ENCODE measurements at regions not wholly inside any gene's neighbourhood (a gene's known extent, or its start where the extent isn't known, plus 50 kb on each side); places are given as distances from the start of the nearest gene placed in this dataset.

DNA sequence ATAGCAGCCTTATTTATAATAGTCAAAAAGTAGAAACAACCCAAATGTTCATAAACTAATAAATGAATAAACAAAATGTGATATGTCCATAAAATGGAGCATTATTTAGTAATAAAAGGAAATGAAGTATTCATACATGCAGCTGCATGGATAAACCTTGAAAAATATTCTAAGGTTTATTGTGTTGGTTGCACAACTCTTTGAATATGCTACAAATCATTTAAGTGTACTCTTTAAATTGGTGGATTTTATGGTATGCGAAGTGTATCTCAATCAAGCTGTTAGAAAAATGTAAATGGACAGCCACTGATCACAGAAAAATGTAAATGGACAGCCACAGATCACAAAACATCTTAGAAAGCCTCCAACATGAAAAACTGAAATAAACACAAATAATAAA is 73.2 kb upstream of the SLC38A4 start (continued):
- TF ChIP-seq RELA (CRISPR knock-in tag; IDR thresholded peaks at IDR 0.05; ENCODE audit: borderline replicate concordance): no peak
- no peak for TF ChIP-seq GABPB1 (CRISPR knock-in tag; IDR thresholded peaks at IDR 0.05)
- TF ChIP-seq ZNF121 (CRISPR knock-in tag; IDR thresholded peaks at IDR 0.05): no peak

DNA sequence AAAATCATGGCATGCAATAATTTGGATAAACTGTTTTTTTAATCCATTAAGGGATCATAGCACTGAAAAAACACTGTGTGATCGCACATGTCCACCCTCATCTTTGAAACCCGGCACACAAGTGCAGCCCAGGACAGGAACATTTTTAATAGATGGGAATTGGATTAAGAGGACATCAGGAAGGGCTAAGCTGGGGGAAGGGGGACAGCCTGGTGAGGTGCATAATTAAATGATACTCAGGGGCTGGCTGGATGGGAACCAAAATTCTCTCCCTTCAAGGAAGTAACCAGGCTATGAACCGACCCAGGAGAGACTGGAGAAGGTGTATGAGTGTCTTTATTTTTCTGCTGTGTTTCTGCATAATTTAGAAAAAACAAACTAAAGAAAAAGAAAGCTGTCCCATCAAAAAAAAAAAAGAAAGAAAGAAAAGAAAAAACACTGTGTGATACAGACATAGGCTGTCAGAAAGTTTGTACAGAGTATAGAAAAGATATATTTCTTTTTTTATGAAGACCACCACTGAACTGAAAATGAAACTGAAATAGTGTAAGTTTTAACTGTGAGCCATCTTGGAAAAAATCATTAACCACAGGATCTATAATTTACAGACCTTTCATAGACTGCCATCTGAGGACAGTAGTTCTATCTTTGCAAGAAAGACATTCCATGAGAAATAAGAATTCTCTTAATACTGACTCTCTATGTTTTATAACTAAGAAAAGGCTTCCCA is 75.1 kb upstream of the SLC38A4 start:
- CTCF ChIA-PET: no interaction called here
- TF ChIP-seq GRHL2 (CRISPR knock-in tag; IDR thresholded peaks at IDR 0.05; ENCODE audit: insufficient replicate concordance, severe bottlenecking) (no peak), NFYB (CRISPR knock-in tag; conservative IDR thresholded peaks at IDR 0.05; ENCODE audit: low read depth) (no peak), MYBL2 (CRISPR knock-in tag; IDR thresholded peaks at IDR 0.05) (no peak)
- TF ChIP-seq, protein P1, sequence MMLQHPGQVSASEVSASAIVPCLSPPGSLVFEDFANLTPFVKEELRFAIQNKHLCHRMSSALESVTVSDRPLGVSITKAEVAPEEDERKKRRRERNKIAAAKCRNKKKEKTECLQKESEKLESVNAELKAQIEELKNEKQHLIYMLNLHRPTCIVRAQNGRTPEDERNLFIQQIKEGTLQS (CRISPR knock-in tag; conservative IDR thresholded peaks at IDR 0.05): no peak
- TF ChIP-seq, protein P2, sequence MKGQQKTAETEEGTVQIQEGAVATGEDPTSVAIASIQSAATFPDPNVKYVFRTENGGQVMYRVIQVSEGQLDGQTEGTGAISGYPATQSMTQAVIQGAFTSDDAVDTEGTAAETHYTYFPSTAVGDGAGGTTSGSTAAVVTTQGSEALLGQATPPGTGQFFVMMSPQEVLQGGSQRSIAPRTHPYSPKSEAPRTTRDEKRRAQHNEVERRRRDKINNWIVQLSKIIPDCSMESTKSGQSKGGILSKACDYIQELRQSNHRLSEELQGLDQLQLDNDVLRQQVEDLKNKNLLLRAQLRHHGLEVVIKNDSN (CRISPR knock-in tag; IDR thresholded peaks at IDR 0.05): no peak
- TF ChIP-seq, protein P3, sequence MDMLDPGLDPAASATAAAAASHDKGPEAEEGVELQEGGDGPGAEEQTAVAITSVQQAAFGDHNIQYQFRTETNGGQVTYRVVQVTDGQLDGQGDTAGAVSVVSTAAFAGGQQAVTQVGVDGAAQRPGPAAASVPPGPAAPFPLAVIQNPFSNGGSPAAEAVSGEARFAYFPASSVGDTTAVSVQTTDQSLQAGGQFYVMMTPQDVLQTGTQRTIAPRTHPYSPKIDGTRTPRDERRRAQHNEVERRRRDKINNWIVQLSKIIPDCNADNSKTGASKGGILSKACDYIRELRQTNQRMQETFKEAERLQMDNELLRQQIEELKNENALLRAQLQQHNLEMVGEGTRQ (CRISPR knock-in tag; IDR thresholded peaks at IDR 0.05): no peak
- H3K9me3 Mint-ChIP-seq: peaks cover 10% of the 10 kb centered on the region
- no peak overlapping the region for H3K4me3 Mint-ChIP-seq
- H3K27ac Mint-ChIP-seq: no peak overlapping the region
- ATAC-seq: no peak
- no peaks in the 10 kb centered on the region for H3K27me3 Mint-ChIP-seq (ENCODE audit: low read depth)
- H3K36me3 Mint-ChIP-seq: no peaks in the 10 kb centered on the region
- POLR2A ChIA-PET: no interaction called here
- DNase-seq (ENCODE audit: low spot score): no peak
- H3K4me1 Mint-ChIP-seq: no peaks in the 10 kb centered on the region; the same call in 1 of the 2 replicates

DNA sequence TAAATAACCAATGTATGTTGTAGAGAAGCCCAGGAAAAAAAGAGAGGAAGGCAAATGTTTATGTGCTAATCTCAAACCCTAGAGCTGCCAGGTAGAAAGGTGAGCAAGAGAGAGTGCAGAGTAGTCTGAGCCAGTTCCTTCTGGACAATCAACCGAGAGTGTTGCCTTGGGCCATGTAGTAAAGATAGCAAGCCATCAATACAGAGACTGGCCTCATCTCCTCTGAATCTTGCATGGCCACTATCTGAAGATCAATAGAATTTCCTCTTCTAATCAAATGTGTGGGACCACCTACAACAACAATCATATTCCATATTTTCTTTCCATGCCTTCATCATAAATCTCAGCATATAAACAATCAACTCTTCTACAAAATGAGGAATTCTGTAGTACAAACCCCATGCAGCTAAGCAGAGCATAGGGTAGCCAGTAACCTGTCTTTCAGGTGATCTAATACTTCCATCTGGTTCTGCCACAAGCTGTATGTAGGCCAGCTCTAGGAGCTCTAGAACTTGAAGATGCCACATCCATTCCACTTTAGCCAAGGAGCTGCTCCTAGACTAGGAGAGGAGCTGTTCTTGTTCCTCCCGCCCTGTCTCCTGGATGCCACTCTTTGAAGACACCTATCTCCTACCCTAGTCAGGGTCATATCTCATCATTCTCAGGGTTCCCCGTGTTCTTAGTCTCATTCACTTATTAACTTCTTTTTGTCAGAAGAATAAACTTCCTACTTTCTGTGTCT is 75.8 kb upstream of the SLC38A4 start:
- CTCF ChIA-PET: no interaction called here
- no peak for TF ChIP-seq TEAD1 (CRISPR knock-in tag; IDR thresholded peaks at IDR 0.05)
- no peak for TF ChIP-seq FOXP1 (CRISPR knock-in tag; IDR thresholded peaks at IDR 0.05; ENCODE audit: borderline replicate concordance)
- no peak for TF ChIP-seq ZNF232 (CRISPR knock-in tag; IDR thresholded peaks at IDR 0.05)
- TF ChIP-seq, protein P4, sequence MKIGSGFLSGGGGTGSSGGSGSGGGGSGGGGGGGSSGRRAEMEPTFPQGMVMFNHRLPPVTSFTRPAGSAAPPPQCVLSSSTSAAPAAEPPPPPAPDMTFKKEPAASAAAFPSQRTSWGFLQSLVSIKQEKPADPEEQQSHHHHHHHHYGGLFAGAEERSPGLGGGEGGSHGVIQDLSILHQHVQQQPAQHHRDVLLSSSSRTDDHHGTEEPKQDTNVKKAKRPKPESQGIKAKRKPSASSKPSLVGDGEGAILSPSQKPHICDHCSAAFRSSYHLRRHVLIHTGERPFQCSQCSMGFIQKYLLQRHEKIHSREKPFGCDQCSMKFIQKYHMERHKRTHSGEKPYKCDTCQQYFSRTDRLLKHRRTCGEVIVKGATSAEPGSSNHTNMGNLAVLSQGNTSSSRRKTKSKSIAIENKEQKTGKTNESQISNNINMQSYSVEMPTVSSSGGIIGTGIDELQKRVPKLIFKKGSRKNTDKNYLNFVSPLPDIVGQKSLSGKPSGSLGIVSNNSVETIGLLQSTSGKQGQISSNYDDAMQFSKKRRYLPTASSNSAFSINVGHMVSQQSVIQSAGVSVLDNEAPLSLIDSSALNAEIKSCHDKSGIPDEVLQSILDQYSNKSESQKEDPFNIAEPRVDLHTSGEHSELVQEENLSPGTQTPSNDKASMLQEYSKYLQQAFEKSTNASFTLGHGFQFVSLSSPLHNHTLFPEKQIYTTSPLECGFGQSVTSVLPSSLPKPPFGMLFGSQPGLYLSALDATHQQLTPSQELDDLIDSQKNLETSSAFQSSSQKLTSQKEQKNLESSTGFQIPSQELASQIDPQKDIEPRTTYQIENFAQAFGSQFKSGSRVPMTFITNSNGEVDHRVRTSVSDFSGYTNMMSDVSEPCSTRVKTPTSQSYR (CRISPR knock-in tag; IDR thresholded peaks at IDR 0.05): no peak
- TF ChIP-seq NR2C2 (CRISPR knock-in tag; IDR thresholded peaks at IDR 0.05): no peak
- TF ChIP-seq ZNF396 (CRISPR knock-in tag; IDR thresholded peaks at IDR 0.05; ENCODE audit: borderline replicate concordance): no peak
- TF ChIP-seq, protein P5, sequence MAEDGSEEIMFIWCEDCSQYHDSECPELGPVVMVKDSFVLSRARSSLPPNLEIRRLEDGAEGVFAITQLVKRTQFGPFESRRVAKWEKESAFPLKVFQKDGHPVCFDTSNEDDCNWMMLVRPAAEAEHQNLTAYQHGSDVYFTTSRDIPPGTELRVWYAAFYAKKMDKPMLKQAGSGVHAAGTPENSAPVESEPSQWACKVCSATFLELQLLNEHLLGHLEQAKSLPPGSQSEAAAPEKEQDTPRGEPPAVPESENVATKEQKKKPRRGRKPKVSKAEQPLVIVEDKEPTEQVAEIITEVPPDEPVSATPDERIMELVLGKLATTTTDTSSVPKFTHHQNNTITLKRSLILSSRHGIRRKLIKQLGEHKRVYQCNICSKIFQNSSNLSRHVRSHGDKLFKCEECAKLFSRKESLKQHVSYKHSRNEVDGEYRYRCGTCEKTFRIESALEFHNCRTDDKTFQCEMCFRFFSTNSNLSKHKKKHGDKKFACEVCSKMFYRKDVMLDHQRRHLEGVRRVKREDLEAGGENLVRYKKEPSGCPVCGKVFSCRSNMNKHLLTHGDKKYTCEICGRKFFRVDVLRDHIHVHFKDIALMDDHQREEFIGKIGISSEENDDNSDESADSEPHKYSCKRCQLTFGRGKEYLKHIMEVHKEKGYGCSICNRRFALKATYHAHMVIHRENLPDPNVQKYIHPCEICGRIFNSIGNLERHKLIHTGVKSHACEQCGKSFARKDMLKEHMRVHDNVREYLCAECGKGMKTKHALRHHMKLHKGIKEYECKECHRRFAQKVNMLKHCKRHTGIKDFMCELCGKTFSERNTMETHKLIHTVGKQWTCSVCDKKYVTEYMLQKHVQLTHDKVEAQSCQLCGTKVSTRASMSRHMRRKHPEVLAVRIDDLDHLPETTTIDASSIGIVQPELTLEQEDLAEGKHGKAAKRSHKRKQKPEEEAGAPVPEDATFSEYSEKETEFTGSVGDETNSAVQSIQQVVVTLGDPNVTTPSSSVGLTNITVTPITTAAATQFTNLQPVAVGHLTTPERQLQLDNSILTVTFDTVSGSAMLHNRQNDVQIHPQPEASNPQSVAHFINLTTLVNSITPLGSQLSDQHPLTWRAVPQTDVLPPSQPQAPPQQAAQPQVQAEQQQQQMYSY (CRISPR knock-in tag; IDR thresholded peaks at IDR 0.05): no peak
- TF ChIP-seq MXD4 (CRISPR knock-in tag; IDR thresholded peaks at IDR 0.05; ENCODE audit: borderline replicate concordance): no peak
- TF ChIP-seq ZNF138 (CRISPR knock-in tag; conservative IDR thresholded peaks at IDR 0.05): no peak
- no peak for TF ChIP-seq NFATC4 (CRISPR knock-in tag; IDR thresholded peaks at IDR 0.05)
- TF ChIP-seq, protein P6, sequence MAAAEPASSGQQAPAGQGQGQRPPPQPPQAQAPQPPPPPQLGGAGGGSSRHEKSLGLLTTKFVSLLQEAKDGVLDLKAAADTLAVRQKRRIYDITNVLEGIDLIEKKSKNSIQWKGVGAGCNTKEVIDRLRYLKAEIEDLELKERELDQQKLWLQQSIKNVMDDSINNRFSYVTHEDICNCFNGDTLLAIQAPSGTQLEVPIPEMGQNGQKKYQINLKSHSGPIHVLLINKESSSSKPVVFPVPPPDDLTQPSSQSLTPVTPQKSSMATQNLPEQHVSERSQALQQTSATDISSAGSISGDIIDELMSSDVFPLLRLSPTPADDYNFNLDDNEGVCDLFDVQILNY (CRISPR knock-in tag; IDR thresholded peaks at IDR 0.05): no peak
- DNase-seq (ENCODE audit: low spot score): no peak

More for the DNA sequence above, 75.8 kb upstream of the SLC38A4 start:
- no peaks in the 10 kb centered on the region; the same call in 1 of the 2 replicates for H3K4me1 Mint-ChIP-seq
- H3K4me3 Mint-ChIP-seq: no peak overlapping the region
- no peaks in the 10 kb centered on the region for H3K36me3 Mint-ChIP-seq
- H3K9me3 Mint-ChIP-seq: peaks cover 10% of the 10 kb centered on the region
- POLR2A ChIA-PET: no interaction called here
- no peaks in the 10 kb centered on the region for H3K27me3 Mint-ChIP-seq (ENCODE audit: low read depth)
- H3K27ac Mint-ChIP-seq: no peak overlapping the region
- ATAC-seq: no peak

All from WTC11 (cell line).